Fibroblast of lung (primary cell): ENCODE measurements at regions not wholly inside any gene's neighbourhood (a gene's known extent, or its start where the extent isn't known, plus 50 kb on each side); places are given as distances from the start of the nearest gene placed in this dataset.

Source experiments
- CTCF ChIP-seq, 2 donors: IDR thresholded peaks in 1 of 2; conservative IDR thresholded peaks in 1 of 2; 1 replicate in 1 of 2; 2 replicates in 1 of 2; pipeline ENCODE4 v1.5.1; 2011 to 2012; ENCODE audit warnings: low read length in 2 of 2, control low read depth in 1 of 2, inconsistent platforms in 1 of 2, low read depth in 1 of 2, mild to moderate bottlenecking in 1 of 2
- EZH2 ChIP-seq: IDR thresholded peaks from 2 replicates; pipeline ENCODE4 v1.5.1; 2012; ENCODE audit warnings: low read length, control low read depth, mild to moderate bottlenecking; ENCODE audit errors: missing control alignments

- no peak for TF ChIP-seq CTCF (conservative IDR thresholded peaks at IDR 0.05 in 1 of 2, IDR thresholded peaks at IDR 0.05 in 1 of 2; ENCODE audit: low read depth in 1 of 2, low read length in 2 of 2)
- no peak for TF ChIP-seq EZH2
Measured at GRCh38 chr4:74549936-74550335, 105.0 kb downstream of the AREG start.
